ENCODE measurements at regions not wholly inside any gene's neighbourhood (a gene's known extent, or its start where the extent isn't known, plus 50 kb on each side); places are given as distances from the start of the nearest gene placed in this dataset.

DNA sequence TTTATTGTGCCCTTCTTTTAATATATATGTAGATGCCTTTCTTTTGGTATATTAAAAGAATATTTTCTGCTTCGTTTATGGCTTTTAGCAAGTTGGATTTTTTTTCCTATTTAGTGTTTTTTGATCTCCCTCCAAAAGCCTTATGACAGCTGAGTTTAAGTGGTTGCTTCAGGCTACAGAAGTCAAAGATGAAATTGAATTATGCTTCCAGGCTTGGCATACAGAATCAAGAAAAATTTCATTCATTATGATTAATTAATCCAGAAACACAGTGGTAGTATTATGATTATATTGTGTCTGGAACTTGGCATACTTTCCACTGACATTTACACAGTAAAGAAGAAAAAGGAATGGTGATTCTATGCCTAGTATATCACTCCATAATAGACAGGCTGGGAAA, 63.8 kb upstream of the SEM1 start:
- Histone ChIP-seq H3K9me3 (ENCODE audit: control insufficient read depth in 4 of 4, low read length in 3 of 4) (no peaks in the 10 kb centered on the region), H3K27ac (ENCODE audit: low read depth in 1 of 2, low read length in 2 of 2) (no peak overlapping the region), H3K4me3 (ENCODE audit: low read depth in 1 of 3, low read length in 3 of 3) (no peak overlapping the region), H3K4me1 (ENCODE audit: control insufficient read depth in 4 of 4, insufficient read depth in 4 of 4, low read length in 3 of 4) (no peaks in the 10 kb centered on the region), H3K36me3 (ENCODE audit: control insufficient read depth in 4 of 4, insufficient read depth in 3 of 4, low read depth in 1 of 4, low read length in 3 of 4) (no peaks in the 10 kb centered on the region), H3K27me3 (ENCODE audit: control insufficient read depth in 4 of 4, insufficient read depth in 4 of 4, low read length in 3 of 4) (no peaks in the 10 kb centered on the region), H3K9ac (ENCODE audit: low read depth in 1 of 2, low read length in 2 of 2) (no peak overlapping the region)
- no peak for DNase-seq (ENCODE audit: low spot score)
- WGBS = 46% methylated on average over 1 of the region's 1 CpG
- no peak for TF ChIP-seq YY1 (IDR thresholded peaks at IDR 0.05)
- TF ChIP-seq REST (IDR thresholded peaks at IDR 0.05) = no peak
- no peak for TF ChIP-seq FOXA1 (IDR thresholded peaks at IDR 0.05)

DNA sequence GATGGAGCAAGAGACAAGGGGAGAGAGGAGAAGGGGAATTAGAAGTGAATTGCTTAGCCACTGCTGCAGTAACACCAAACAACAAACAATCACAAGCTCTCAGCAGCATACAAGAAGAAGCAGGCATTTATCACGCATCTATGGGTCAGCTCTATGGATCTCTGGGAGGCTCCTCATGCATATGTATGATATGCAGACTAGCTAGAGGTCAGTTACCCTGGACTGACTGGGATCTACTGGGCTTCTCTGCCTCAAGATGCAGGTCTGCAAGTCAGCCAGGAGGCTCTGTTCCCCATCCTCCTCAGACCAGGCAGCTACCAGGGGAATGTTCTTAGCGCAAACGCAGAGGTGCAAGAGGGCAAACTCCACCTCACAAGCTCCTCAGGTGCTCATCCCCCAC, 64.7 kb upstream of the SEM1 start:
- no peak for DNase-seq (ENCODE audit: low spot score)
- Histone ChIP-seq H3K4me3 (ENCODE audit: low read depth in 1 of 3, low read length in 3 of 3) (no peak overlapping the region), H3K27ac (ENCODE audit: low read depth in 1 of 2, low read length in 2 of 2) (no peak overlapping the region), H3K9me3 (ENCODE audit: control insufficient read depth in 4 of 4, low read length in 3 of 4) (no peaks in the 10 kb centered on the region), H3K4me1 (ENCODE audit: control insufficient read depth in 4 of 4, insufficient read depth in 4 of 4, low read length in 3 of 4) (no peaks in the 10 kb centered on the region), H3K27me3 (ENCODE audit: control insufficient read depth in 4 of 4, insufficient read depth in 4 of 4, low read length in 3 of 4) (no peaks in the 10 kb centered on the region), H3K9ac (ENCODE audit: low read depth in 1 of 2, low read length in 2 of 2) (no peak overlapping the region), H3K36me3 (ENCODE audit: control insufficient read depth in 4 of 4, insufficient read depth in 3 of 4, low read depth in 1 of 4, low read length in 3 of 4) (no peaks in the 10 kb centered on the region)
- TF ChIP-seq ATF3 (IDR thresholded peaks at IDR 0.05) (no peak), CTCF (IDR thresholded peaks at IDR 0.05; ENCODE audit: low read depth, low read length, missing input control) (no peak), SP1 (IDR thresholded peaks at IDR 0.05) (no peak), HNF4A (conservative IDR thresholded peaks at IDR 0.05) (no peak), FOXA1 (IDR thresholded peaks at IDR 0.05) (no peak)
- TF ChIP-seq, protein P1, sequence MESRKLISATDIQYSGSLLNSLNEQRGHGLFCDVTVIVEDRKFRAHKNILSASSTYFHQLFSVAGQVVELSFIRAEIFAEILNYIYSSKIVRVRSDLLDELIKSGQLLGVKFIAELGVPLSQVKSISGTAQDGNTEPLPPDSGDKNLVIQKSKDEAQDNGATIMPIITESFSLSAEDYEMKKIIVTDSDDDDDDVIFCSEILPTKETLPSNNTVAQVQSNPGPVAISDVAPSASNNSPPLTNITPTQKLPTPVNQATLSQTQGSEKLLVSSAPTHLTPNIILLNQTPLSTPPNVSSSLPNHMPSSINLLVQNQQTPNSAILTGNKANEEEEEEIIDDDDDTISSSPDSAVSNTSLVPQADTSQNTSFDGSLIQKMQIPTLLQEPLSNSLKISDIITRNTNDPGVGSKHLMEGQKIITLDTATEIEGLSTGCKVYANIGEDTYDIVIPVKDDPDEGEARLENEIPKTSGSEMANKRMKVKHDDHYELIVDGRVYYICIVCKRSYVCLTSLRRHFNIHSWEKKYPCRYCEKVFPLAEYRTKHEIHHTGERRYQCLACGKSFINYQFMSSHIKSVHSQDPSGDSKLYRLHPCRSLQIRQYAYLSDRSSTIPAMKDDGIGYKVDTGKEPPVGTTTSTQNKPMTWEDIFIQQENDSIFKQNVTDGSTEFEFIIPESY (IDR thresholded peaks at IDR 0.05) = no peak
- 79% methylated on average over 3 of the region's 3 CpGs for WGBS

GRCh38 chr7:96775046-96775445, 65.4 kb upstream of the SEM1 start:
- DNase-seq (ENCODE audit: low spot score) = no peak
- Histone ChIP-seq H3K36me3 (ENCODE audit: control insufficient read depth in 4 of 4, insufficient read depth in 3 of 4, low read depth in 1 of 4, low read length in 3 of 4) (no peaks in the 10 kb centered on the region), H3K27ac (ENCODE audit: low read depth in 1 of 2, low read length in 2 of 2) (no peak overlapping the region), H3K9ac (ENCODE audit: low read depth in 1 of 2, low read length in 2 of 2) (no peak overlapping the region), H3K9me3 (ENCODE audit: control insufficient read depth in 4 of 4, low read length in 3 of 4) (no peaks in the 10 kb centered on the region), H3K4me1 (ENCODE audit: control insufficient read depth in 4 of 4, insufficient read depth in 4 of 4, low read length in 3 of 4) (no peaks in the 10 kb centered on the region), H3K27me3 (ENCODE audit: control insufficient read depth in 4 of 4, insufficient read depth in 4 of 4, low read length in 3 of 4) (no peaks in the 10 kb centered on the region), H3K4me3 (ENCODE audit: low read depth in 1 of 3, low read length in 3 of 3) (no peak overlapping the region)
- WGBS = 91% methylated on average over 8 of the region's 8 CpGs
- TF ChIP-seq FOXA1 (IDR thresholded peaks at IDR 0.05) = no peak
- no peak for TF ChIP-seq FOXA2 (IDR thresholded peaks at IDR 0.05)
- TF ChIP-seq SP1 (IDR thresholded peaks at IDR 0.05) = no peak
- TF ChIP-seq REST (IDR thresholded peaks at IDR 0.05) = no peak
- no peak for TF ChIP-seq CTCF (IDR thresholded peaks at IDR 0.05; ENCODE audit: low read depth, low read length, missing input control)
- TF ChIP-seq ATF3 (IDR thresholded peaks at IDR 0.05) = no peak
- no peak for TF ChIP-seq NR2F2 (IDR thresholded peaks at IDR 0.05)
- TF ChIP-seq MAX (IDR thresholded peaks at IDR 0.05) = no peak
- TF ChIP-seq GABPA (IDR thresholded peaks at IDR 0.05 in 1 of 2, conservative IDR thresholded peaks at IDR 0.05 in 1 of 2) = no peak
